Thyroid gland (tissue), 4 donors: ENCODE measurements at regions not wholly inside any gene's neighbourhood (a gene's known extent, or its start where the extent isn't known, plus 50 kb on each side); places are given as distances from the start of the nearest gene placed in this dataset.

Source experiments
- CTCF ChIP-seq, 6 experiments: fragments of 200-600 bp in 3 of 6; fragments of 450-650 bp in 3 of 6; sonication (generic) in 3 of 6; IDR thresholded peaks; one replicate each; pipeline ENCODE4 v1.5.1; 2016 to 2019; ENCODE audit warnings: antibody characterized with exemption in 6 of 6, mild to moderate bottlenecking in 2 of 6, inconsistent platforms in 1 of 6, moderate library complexity in 1 of 6
- POLR2A ChIP-seq, 2 donors: fragments of 450-650 bp; IDR thresholded peaks; one replicate each; pipeline ENCODE4 v1.6.1; 2017; ENCODE audit warnings: antibody characterized with exemption in 2 of 2, mild to moderate bottlenecking in 2 of 2, moderate library complexity in 1 of 2

- TF ChIP-seq CTCF (IDR thresholded peaks at IDR 0.05) = no peak
- TF ChIP-seq POLR2A (IDR thresholded peaks at IDR 0.05) = no peak
Observed at GRCh38 chr18:68525091-68525490, 189.8 kb downstream of the TMX3 start.
